Endothelial cell (in vitro differentiated cells): ENCODE measurements at regions not wholly inside any gene's neighbourhood (a gene's known extent, or its start where the extent isn't known, plus 50 kb on each side); places are given as distances from the start of the nearest gene placed in this dataset.

ENCODE experiments used
- DNase-seq: peaks from one replicate; pipeline ENCODE4 v3.0.0; 2021; ENCODE audit warnings: low spot score
- H3K27ac Mint-ChIP-seq: one replicate; pipeline ENCODE4 v1.8.0; 2021; ENCODE audit warnings: mixed read lengths, inconsistent platforms; ENCODE audit not compliant: unreplicated experiment
- H3K27me3 Mint-ChIP-seq: one replicate; pipeline ENCODE4 v1.8.0; 2021; ENCODE audit warnings: mild to moderate bottlenecking, moderate library complexity, mixed read lengths, inconsistent platforms; ENCODE audit not compliant: unreplicated experiment
- H3K36me3 Mint-ChIP-seq: one replicate; pipeline ENCODE4 v1.8.0; 2021; ENCODE audit warnings: mild to moderate bottlenecking, low read depth, mixed read lengths, inconsistent platforms; ENCODE audit not compliant: unreplicated experiment
- H3K4me1 Mint-ChIP-seq: one replicate; pipeline ENCODE4 v1.8.0; 2021; ENCODE audit warnings: mild to moderate bottlenecking, mixed read lengths, inconsistent platforms; ENCODE audit not compliant: unreplicated experiment
- H3K4me3 Mint-ChIP-seq: one replicate; pipeline ENCODE4 v1.8.0; 2021; ENCODE audit warnings: mild to moderate bottlenecking, mixed read lengths, inconsistent platforms; ENCODE audit not compliant: unreplicated experiment
- H3K9me3 Mint-ChIP-seq: one replicate; pipeline ENCODE4 v1.8.0; 2021; ENCODE audit warnings: mixed read lengths, inconsistent platforms; ENCODE audit not compliant: unreplicated experiment
- TF ChIP-seq, protein P1 (sequence below): fragments of 200-600 bp; sonication (generic); IDR thresholded peaks from one replicate; pipeline ENCODE4 v1.5.0; 2021; ENCODE audit warnings: antibody characterized with exemption; ENCODE audit not compliant: unreplicated experiment

DNA sequence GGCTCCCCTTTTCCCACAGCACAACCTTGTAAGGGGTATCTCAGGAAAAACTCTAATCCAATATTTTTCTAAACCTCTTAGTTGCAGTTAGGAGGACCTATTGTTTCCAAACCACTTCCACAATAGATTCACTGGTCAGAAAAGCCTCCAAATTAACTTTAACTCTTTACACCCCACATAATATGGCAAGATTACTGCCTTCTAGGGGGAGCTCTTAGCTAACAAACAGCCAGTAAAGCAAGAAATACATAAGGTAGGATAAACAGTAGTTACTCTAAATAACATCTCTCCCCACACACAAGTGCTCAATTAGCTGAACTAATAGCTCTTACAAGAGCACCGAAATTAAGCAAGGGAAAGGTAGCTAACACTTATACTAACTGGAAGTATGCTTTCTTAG lies 192.1 kb upstream of the KIF2B start:
- peaks cover 16% of the 10 kb centered on the region for H3K4me1 Mint-ChIP-seq
- DNase-seq = no peak
- TF ChIP-seq, protein P1, sequence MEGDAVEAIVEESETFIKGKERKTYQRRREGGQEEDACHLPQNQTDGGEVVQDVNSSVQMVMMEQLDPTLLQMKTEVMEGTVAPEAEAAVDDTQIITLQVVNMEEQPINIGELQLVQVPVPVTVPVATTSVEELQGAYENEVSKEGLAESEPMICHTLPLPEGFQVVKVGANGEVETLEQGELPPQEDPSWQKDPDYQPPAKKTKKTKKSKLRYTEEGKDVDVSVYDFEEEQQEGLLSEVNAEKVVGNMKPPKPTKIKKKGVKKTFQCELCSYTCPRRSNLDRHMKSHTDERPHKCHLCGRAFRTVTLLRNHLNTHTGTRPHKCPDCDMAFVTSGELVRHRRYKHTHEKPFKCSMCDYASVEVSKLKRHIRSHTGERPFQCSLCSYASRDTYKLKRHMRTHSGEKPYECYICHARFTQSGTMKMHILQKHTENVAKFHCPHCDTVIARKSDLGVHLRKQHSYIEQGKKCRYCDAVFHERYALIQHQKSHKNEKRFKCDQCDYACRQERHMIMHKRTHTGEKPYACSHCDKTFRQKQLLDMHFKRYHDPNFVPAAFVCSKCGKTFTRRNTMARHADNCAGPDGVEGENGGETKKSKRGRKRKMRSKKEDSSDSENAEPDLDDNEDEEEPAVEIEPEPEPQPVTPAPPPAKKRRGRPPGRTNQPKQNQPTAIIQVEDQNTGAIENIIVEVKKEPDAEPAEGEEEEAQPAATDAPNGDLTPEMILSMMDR = no peak
- no peak overlapping the region for H3K4me3 Mint-ChIP-seq
- no peak overlapping the region for H3K27ac Mint-ChIP-seq
- H3K9me3 Mint-ChIP-seq = no peaks in the 10 kb centered on the region
- H3K27me3 Mint-ChIP-seq = peaks cover 2% of the 10 kb centered on the region
- no peaks in the 10 kb centered on the region for H3K36me3 Mint-ChIP-seq

DNA sequence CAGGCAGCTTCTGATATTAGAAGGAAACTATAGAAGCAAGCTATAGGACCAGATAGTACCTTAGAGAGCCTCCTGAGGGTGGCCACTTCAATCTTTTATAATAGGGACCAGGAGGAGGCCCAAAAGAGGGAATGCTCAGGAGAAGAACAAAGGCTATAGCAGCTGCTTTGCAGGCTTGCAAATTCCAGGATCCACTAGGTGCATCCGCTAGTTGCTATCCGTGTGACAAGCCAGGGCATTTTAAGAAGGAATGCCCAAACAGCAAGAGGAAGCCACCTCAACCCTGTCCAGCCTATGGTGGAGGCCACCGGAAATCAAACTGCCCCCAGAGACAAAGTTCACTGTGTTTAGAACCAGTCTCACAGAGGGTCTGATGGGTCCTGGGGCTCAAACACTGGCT lies 192.6 kb upstream of the KIF2B start:
- Mint-ChIP-seq H3K27me3 (peaks cover 2% of the 10 kb centered on the region), H3K36me3 (no peaks in the 10 kb centered on the region), H3K27ac (no peak overlapping the region), H3K9me3 (no peaks in the 10 kb centered on the region), H3K4me3 (no peak overlapping the region), H3K4me1 (peaks cover 16% of the 10 kb centered on the region)
- TF ChIP-seq, protein P1 = no peak
- no peak for DNase-seq

DNA sequence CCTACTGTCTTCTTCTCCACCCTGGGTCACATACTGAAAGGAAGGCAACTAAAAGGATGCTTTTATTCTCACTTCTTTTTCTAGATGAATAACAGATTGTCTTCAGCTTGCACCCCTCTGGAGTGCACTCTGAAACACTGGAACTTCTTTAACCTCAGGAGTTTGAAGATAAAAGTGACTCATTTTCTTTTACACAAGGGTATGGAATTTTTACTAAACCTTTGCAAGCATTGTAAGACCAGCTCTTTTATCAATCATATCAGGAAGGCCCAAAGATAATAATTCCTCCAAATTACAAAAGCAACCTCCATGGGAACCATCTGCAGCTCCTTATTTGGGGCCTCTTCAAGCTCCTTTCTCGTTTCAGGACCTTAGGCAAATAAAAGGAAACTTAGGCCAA lies 193.5 kb upstream of the KIF2B start:
- TF ChIP-seq, protein P1 = no peak
- H3K9me3 Mint-ChIP-seq = no peaks in the 10 kb centered on the region
- no peak overlapping the region for H3K4me3 Mint-ChIP-seq
- DNase-seq = no peak
- no peaks in the 10 kb centered on the region for H3K36me3 Mint-ChIP-seq
- peaks cover 2% of the 10 kb centered on the region for H3K27me3 Mint-ChIP-seq
- peaks cover 16% of the 10 kb centered on the region for H3K4me1 Mint-ChIP-seq
- no peak overlapping the region for H3K27ac Mint-ChIP-seq

DNA sequence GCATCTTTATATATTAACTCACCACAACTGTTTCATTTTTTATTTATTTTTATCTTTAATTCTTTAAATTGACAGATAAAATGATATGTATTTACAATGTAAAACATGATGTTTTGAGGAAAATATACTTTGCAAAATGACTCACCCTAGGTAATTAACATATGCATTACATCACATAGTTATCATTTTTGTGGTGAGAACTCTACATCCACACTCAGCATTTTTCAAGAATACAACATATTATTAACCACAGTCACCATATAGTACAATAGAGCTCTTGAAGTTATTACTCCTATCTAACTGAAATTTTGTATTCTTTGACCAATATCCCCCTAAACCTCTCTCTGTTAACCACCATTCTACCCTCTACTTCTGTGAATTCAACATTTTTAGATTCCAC lies 194.7 kb upstream of the KIF2B start:
- no peak overlapping the region for H3K27ac Mint-ChIP-seq
- no peak for DNase-seq

DNA sequence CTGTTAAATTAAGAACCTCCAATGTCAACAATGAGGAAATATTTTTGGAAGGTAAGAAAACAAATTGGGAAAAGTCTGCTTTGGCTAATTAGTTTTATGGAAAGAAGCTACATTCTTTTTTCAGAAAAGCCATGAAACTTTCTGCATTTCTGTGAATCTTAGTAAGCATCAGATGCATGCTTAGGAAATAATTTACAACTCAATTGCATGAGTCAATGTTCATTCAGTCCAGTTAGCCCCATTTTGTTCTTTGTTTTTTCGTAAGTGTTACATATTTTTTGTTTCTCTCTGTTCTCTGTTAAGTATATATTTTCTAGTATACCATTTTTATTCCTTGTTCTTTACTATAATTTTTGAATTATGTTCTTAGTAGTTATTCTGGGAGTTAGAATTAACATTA lies 195.2 kb upstream of the KIF2B start:
- TF ChIP-seq, protein P1 = no peak
- no peak overlapping the region for H3K27ac Mint-ChIP-seq
- no peak overlapping the region for H3K4me3 Mint-ChIP-seq
- H3K4me1 Mint-ChIP-seq = peaks cover 16% of the 10 kb centered on the region
- H3K27me3 Mint-ChIP-seq = peaks cover 2% of the 10 kb centered on the region
- no peak for DNase-seq
- H3K36me3 Mint-ChIP-seq = no peaks in the 10 kb centered on the region
- H3K9me3 Mint-ChIP-seq = no peaks in the 10 kb centered on the region

More for the DNA sequence above, 194.7 kb upstream of the KIF2B start:
- Mint-ChIP-seq H3K27me3 (peaks cover 2% of the 10 kb centered on the region), H3K4me3 (no peak overlapping the region), H3K9me3 (no peaks in the 10 kb centered on the region), H3K36me3 (no peaks in the 10 kb centered on the region), H3K4me1 (peaks cover 16% of the 10 kb centered on the region)
- TF ChIP-seq, protein P1 = no peak
